ENCODE measurements at regions not wholly inside any gene's neighbourhood (a gene's known extent, or its start where the extent isn't known, plus 50 kb on each side); places are given as distances from the start of the nearest gene placed in this dataset.

- Histone ChIP-seq H3K27me3 (no peaks in the 10 kb centered on the region), H3K4me3 (no peak overlapping the region), H3K9me3 (no peaks in the 10 kb centered on the region), H3K36me3 (no peaks in the 10 kb centered on the region), H3K4me1 (no peaks in the 10 kb centered on the region), H3K27ac (no peak overlapping the region)
- FAIRE-seq (no peak), ATAC-seq (no peak), DNase-seq (no peak)
- intact Hi-C loops (cut with DNase I): no loop called here
- WGBS, 2 donors: 36 to 57% methylated on average over 11 of the region's 11 CpGs
- TF ChIP-seq CTCF (IDR thresholded peaks at IDR 0.05): no peak
Observed at GRCh38 chr22:35170716-35171697, 86.3 kb upstream of the HMGXB4 start.

GRCh38 chr22:35172442-35172841 lies 84.9 kb upstream of the HMGXB4 start:
- DNase-seq (no peak), ATAC-seq (no peak), FAIRE-seq (no peak)
- TF ChIP-seq CTCF (IDR thresholded peaks at IDR 0.05): no peak
- intact Hi-C loops (cut with DNase I): no loop called here
- no peaks in the 10 kb centered on the region for H3K4me1 ChIP-seq
- WGBS, 2 donors: 10 to 19% methylated on average over 5 of the region's 5 CpGs
- H3K4me3 ChIP-seq: no peak overlapping the region
- no peaks in the 10 kb centered on the region for H3K27me3 ChIP-seq
- no peak overlapping the region for H3K27ac ChIP-seq
- no peaks in the 10 kb centered on the region for H3K36me3 ChIP-seq
- no peaks in the 10 kb centered on the region for H3K9me3 ChIP-seq

- FAIRE-seq (no peak), DNase-seq (no peak)
Observed at GRCh38 chr22:35173655-35174054, 83.6 kb upstream of the HMGXB4 start.

GRCh38 chr22:35174401-35175038 lies 82.8 kb upstream of the HMGXB4 start:
- Histone ChIP-seq H3K4me3 (no peak overlapping the region), H3K27ac (no peak overlapping the region), H3K9me3 (no peaks in the 10 kb centered on the region), H3K4me1 (no peaks in the 10 kb centered on the region), H3K36me3 (no peaks in the 10 kb centered on the region), H3K27me3 (no peaks in the 10 kb centered on the region)
- DNase-seq (no peak), ATAC-seq (no peak), FAIRE-seq (no peak)
- no peak for TF ChIP-seq CTCF (IDR thresholded peaks at IDR 0.05)
- 24 to 36% methylated on average over 5 of the region's 5 CpGs for WGBS, 2 donors
- intact Hi-C loops (cut with DNase I): no loop called here

More at GRCh38 chr22:35173655-35174054, 83.6 kb upstream of the HMGXB4 start:
- TF ChIP-seq CTCF (IDR thresholded peaks at IDR 0.05): no peak
- H3K27ac ChIP-seq: no peak overlapping the region
- H3K4me1 ChIP-seq: no peaks in the 10 kb centered on the region
- no peak for ATAC-seq
- WGBS, 2 donors: 65 to 72% methylated on average over 2 of the region's 2 CpGs
- no peaks in the 10 kb centered on the region for H3K27me3 ChIP-seq
- no peaks in the 10 kb centered on the region for H3K9me3 ChIP-seq
- no peak overlapping the region for H3K4me3 ChIP-seq
- intact Hi-C loops (cut with DNase I): no loop called here
- H3K36me3 ChIP-seq: no peaks in the 10 kb centered on the region

GRCh38 chr22:35175392-35175791 lies 81.9 kb upstream of the HMGXB4 start:
- Histone ChIP-seq H3K4me3 (no peak overlapping the region), H3K4me1 (no peaks in the 10 kb centered on the region), H3K36me3 (no peaks in the 10 kb centered on the region), H3K9me3 (no peaks in the 10 kb centered on the region), H3K27me3 (no peaks in the 10 kb centered on the region), H3K27ac (no peak overlapping the region)
- FAIRE-seq (no peak), DNase-seq (no peak), ATAC-seq (no peak)
- WGBS, 2 donors: 29 to 64% methylated on average over 2 of the region's 2 CpGs
- TF ChIP-seq CTCF (IDR thresholded peaks at IDR 0.05): no peak
- intact Hi-C loops (cut with DNase I): no loop called here
